NCI-H146 treated with DMSO at 0.1 percent for 48 hours (cell line): ENCODE measurements at regions not wholly inside any gene's neighbourhood (a gene's known extent, or its start where the extent isn't known, plus 50 kb on each side); places are given as distances from the start of the nearest gene placed in this dataset.
"Not testable (repeated sequence)": the region's sequence is repeated elsewhere in the genome, so short reads cannot be mapped to it uniquely, and the experiment has no call there.

Source experiments
- DNase-seq: peaks from one replicate; lab custom pipeline; 2025; ENCODE audit not compliant: unreplicated experiment; lab: John Stamatoyannopoulos, UW

- no peak for DNase-seq
These were observed 1084.2 kb upstream of the COX7C start for GRCh38 chr5:85533341-85534047.

DNA sequence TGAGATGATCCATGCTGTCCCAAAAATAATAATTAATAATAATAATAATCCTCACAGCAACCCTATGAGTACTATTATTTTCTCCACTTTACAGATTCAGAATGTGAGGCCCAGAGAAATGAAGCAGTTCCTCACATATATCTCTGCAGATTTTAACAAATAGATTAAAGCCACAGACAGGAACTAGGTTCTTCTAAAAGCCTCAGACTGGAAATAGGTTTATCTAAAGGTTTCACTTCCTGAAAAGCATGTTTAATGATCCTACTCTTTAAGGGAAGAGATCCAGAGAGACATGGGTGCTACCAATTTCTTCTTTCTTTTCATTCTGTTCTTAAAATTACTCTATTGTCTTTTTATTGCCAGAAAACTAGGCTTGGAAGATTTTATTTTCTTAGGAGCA, 1079.4 kb upstream of the COX7C start:
- DNase-seq, result no peak

DNA sequence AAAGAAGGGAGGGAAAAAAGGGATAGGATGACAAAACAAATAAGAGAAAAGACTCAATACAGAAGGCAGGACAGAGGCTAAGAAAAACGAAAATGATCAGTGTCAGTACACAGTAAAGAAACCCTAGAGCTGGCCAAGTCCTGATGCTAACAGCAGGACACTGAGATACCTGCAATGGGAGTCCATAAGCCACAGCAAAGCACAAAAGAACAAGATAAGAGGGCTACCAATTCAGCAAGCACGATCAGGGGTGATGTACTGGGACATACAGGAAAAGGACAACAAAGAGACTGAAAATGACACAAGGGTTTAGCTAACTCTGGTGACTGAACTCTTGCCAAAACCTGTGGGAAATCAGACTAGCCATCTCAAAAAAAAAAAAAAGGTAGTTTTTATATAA, 1072.6 kb upstream of the COX7C start:
- no peak for DNase-seq

- no peak for DNase-seq
These were observed 1068.5 kb upstream of the COX7C start for GRCh38 chr5:85549229-85549628.

GRCh38 chr5:85549836-85550599, 1067.7 kb upstream of the COX7C start:
- DNase-seq, result no peak

- DNase-seq, result no peak
These were observed 1061.3 kb upstream of the COX7C start for GRCh38 chr5:85556464-85556863.

- DNase-seq, result no peak
These were observed 1041.1 kb upstream of the COX7C start for GRCh38 chr5:85576666-85577065.

DNA sequence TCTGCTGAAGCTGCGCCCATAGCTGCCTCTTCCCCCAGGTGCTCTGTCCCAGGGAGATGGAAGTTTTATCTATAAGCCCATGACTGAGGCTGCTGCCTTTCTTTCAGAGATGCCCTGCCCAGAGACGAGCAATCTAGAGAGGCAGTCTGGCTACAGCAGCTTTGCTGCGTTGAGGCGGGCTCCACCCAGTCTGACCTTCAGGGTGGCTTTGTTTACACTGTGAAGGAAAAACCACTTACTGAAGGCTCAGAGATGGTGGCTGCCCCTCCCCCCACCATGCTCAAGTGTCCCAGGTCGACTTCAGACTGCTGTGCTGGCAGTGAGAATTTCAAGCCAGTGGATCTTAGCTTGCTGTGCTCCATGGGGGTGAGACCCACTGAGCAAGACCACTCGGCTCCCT, 1029.9 kb upstream of the COX7C start:
- not testable (repeated sequence) for DNase-seq

DNA sequence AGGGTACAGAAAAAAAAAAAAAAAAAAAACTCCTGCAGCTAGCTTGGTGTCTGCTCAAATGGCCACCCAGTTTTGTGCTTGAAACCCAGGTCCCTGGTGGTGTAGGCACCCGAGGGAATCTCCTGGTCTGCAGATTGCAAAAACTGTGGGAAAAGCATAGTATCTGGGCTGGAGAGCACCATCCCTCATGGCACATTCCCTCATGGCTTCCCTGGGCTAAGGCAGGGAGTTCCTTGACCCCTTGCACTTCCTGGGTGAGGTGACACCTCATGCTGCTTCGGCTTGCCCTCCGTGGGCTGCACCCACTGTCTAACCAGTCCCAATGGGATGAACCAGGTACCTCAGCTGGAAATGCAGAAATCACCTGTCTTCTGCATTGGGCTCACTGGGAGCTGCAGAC, 1029.5 kb upstream of the COX7C start:
- not testable (repeated sequence) for DNase-seq

- no peak for DNase-seq
These were observed 1027.0 kb upstream of the COX7C start for GRCh38 chr5:85590764-85591163.

GRCh38 chr5:85591311-85591710, 1026.4 kb upstream of the COX7C start:
- DNase-seq, result no peak

- no peak for DNase-seq
These were observed 1014.9 kb upstream of the COX7C start for GRCh38 chr5:85602843-85603242.

DNA sequence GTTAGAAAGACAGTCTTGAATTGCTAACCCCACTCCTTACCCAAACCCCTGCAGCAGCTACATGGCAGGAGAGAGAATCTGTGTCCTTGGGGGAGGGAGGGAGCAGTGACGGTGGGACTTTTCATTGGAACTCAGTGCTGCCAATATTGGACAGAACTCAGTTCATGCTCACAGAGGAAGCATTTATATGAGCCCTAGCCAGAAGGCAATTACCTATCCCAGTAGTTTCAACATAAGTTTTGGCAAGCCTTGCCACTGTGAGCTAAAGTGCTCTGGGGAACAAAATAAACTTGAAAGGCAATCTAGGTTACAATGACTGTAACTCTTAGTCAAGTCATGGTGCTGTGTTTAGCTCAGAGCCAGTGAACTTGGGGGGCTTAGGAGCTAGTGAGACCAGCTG, 1013.4 kb upstream of the COX7C start:
- no peak for DNase-seq

DNA sequence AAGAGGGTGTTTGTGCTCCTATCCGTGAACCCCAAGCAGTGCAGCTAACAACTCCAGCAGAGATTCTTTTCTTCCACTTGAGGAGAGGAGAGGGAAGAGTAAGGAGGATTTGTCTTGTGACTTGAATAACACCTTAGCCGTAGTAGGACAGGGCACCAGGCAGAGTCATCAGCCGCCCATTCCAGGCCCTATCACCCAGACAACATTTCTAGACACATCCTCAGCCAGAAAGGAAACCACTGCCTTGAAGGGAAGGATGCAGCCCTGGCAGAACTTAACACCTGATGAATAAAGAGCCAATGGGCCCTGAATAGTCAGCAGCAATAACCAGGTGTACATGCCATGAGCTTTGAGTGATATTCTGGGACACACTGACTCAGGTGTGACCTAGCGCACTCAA, 1013.0 kb upstream of the COX7C start:
- no peak for DNase-seq

- no peak for DNase-seq
These were observed 1012.4 kb upstream of the COX7C start for GRCh38 chr5:85605381-85605780.

DNA sequence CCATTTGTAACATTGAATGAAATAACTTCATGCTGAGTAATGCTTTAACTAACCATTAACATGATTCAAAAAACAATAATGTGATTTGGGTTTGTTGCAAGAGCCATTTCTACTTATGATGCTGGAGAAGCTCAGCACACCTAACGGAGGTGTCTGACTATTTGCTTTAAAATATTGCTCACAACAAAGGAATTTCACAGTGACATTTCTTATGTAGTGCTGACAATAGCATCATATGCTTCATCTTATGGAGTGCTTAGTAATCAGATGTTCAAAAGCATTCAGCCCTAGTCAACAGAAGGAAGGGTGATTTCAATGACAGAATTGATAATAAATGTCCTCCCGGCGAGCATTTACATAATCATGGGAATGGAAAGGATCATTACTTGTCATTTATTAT, 1003.3 kb upstream of the COX7C start:
- DNase-seq, result no peak

- no peak for DNase-seq
These were observed 996.1 kb upstream of the COX7C start for GRCh38 chr5:85621668-85622067.

DNA sequence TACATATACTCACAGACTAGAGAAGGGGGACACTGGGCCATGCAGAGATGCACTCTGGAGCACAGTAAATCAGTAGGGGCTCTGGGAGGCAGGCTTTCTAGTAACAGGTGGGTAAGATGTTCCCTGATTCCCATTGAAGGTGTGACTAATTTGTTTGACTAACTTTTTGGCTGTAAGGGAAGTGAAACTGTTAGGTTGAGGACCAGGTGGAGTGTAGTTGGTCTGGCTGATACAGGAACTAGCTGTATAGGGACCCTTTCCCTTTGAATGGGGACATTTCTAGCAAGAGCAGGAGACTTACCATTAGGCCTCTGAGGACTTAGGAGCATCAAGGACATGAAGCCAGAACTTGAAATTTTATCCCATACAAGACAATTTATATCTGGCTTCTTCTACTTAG, 989.6 kb upstream of the COX7C start:
- DNase-seq, result no peak

GRCh38 chr5:85638495-85639125, 979.1 kb upstream of the COX7C start:
- not testable (repeated sequence) for DNase-seq

GRCh38 chr5:85646036-85646435, 971.7 kb upstream of the COX7C start:
- DNase-seq, result no peak

GRCh38 chr5:85646641-85647040, 971.1 kb upstream of the COX7C start:
- no peak for DNase-seq
